ENCODE measurements at regions not wholly inside any gene's neighbourhood (a gene's known extent, or its start where the extent isn't known, plus 50 kb on each side); places are given as distances from the start of the nearest gene placed in this dataset.

- TF ChIP-seq CTCF (IDR thresholded peaks at IDR 0.05) (no peak), EP300 (IDR thresholded peaks at IDR 0.05; ENCODE audit: low read depth) (no peak), POLR2A (IDR thresholded peaks at IDR 0.05) (no peak)
Observed at GRCh38 chr18:67961701-67962440, 445.4 kb upstream of the DSEL start.
